IPS-20b (cell line): ENCODE measurements at regions not wholly inside any gene's neighbourhood (a gene's known extent, or its start where the extent isn't known, plus 50 kb on each side); places are given as distances from the start of the nearest gene placed in this dataset.

Source experiments
- H3K27ac ChIP-seq: one replicate; pipeline ENCODE4 v1.5.1; 2013; ENCODE audit warnings: low read length
- H3K27me3 ChIP-seq: 2 replicates; pipeline ENCODE4 v1.6.1; 2013; ENCODE audit warnings: mild to moderate bottlenecking, low read length, inconsistent platforms; ENCODE audit not compliant: insufficient read depth
- H3K36me3 ChIP-seq: 2 replicates; pipeline ENCODE4 v1.6.1; 2013; ENCODE audit warnings: low read depth, mild to moderate bottlenecking, inconsistent platforms, low read length, moderate library complexity; ENCODE audit not compliant: insufficient read depth
- H3K4me1 ChIP-seq: 2 replicates; pipeline ENCODE4 v1.6.1; 2013; ENCODE audit warnings: mild to moderate bottlenecking, control low read depth, inconsistent platforms, low read length, moderate library complexity; ENCODE audit not compliant: insufficient read depth
- H3K4me3 ChIP-seq: 2 replicates; pipeline ENCODE4 v1.5.1; 2013; ENCODE audit warnings: mild to moderate bottlenecking, low read length, inconsistent platforms
- H3K9ac ChIP-seq: 2 replicates; pipeline ENCODE4 v1.6.1; 2013; ENCODE audit warnings: low read depth, mild to moderate bottlenecking, inconsistent platforms, low read length, moderate library complexity
- H3K9me3 ChIP-seq: 2 replicates; pipeline ENCODE4 v1.6.1; 2013; ENCODE audit warnings: mild to moderate bottlenecking, low read depth, low read length, inconsistent platforms; ENCODE audit not compliant: insufficient read depth

GRCh38 chr4:133800966-133801365 is 400.6 kb downstream of the PABPC4L start:
- no peak overlapping the region for H3K27ac ChIP-seq
- H3K9ac ChIP-seq: no peak overlapping the region
- H3K9me3 ChIP-seq: no peaks in the 10 kb centered on the region
- H3K4me1 ChIP-seq: peaks cover 5% of the 10 kb centered on the region; the same call in 1 of the 2 replicates
- H3K27me3 ChIP-seq: no peaks in the 10 kb centered on the region
- H3K36me3 ChIP-seq: no peaks in the 10 kb centered on the region
- no peak overlapping the region for H3K4me3 ChIP-seq

GRCh38 chr4:133799717-133800315 is 401.8 kb downstream of the PABPC4L start:
- no peaks in the 10 kb centered on the region for H3K9me3 ChIP-seq
- H3K27ac ChIP-seq: no peak overlapping the region
- no peaks in the 10 kb centered on the region for H3K27me3 ChIP-seq
- H3K4me1 ChIP-seq: peaks cover 5% of the 10 kb centered on the region; the same call in 1 of the 2 replicates
- H3K9ac ChIP-seq: no peak overlapping the region
- H3K4me3 ChIP-seq: no peak overlapping the region
- H3K36me3 ChIP-seq: no peaks in the 10 kb centered on the region

GRCh38 chr4:133777661-133778060 is 423.9 kb downstream of the PABPC4L start:
- H3K27ac ChIP-seq: no peak overlapping the region
- H3K9me3 ChIP-seq: peaks cover 4% of the 10 kb centered on the region
- no peak overlapping the region for H3K4me3 ChIP-seq
- no peaks in the 10 kb centered on the region for H3K4me1 ChIP-seq
- no peaks in the 10 kb centered on the region for H3K36me3 ChIP-seq
- no peak overlapping the region for H3K9ac ChIP-seq
- H3K27me3 ChIP-seq: no peaks in the 10 kb centered on the region

GRCh38 chr4:133776961-133777360 is 424.6 kb downstream of the PABPC4L start:
- Histone ChIP-seq H3K4me3 (no peak overlapping the region), H3K9ac (no peak overlapping the region), H3K4me1 (no peaks in the 10 kb centered on the region), H3K36me3 (no peaks in the 10 kb centered on the region), H3K27ac (no peak overlapping the region), H3K27me3 (no peaks in the 10 kb centered on the region), H3K9me3 (peaks cover 11% of the 10 kb centered on the region)

- Histone ChIP-seq H3K36me3 (no peaks in the 10 kb centered on the region), H3K27me3 (no peaks in the 10 kb centered on the region), H3K9me3 (peaks cover 16% of the 10 kb centered on the region), H3K4me1 (no peaks in the 10 kb centered on the region), H3K27ac (no peak overlapping the region), H3K4me3 (no peak overlapping the region), H3K9ac (no peak overlapping the region)
These were observed 425.1 kb downstream of the PABPC4L start for GRCh38 chr4:133776503-133776902.

- Histone ChIP-seq H3K4me3 (no peak overlapping the region), H3K9ac (no peak overlapping the region), H3K9me3 (peaks cover 21% of the 10 kb centered on the region), H3K27ac (no peak overlapping the region), H3K36me3 (no peaks in the 10 kb centered on the region), H3K4me1 (no peaks in the 10 kb centered on the region), H3K27me3 (no peaks in the 10 kb centered on the region)
These were observed 425.7 kb downstream of the PABPC4L start for GRCh38 chr4:133775881-133776280.

GRCh38 chr4:133775469-133775868 is 426.1 kb downstream of the PABPC4L start:
- Histone ChIP-seq H3K9ac (no peak overlapping the region), H3K4me3 (no peak overlapping the region), H3K4me1 (no peaks in the 10 kb centered on the region), H3K27ac (no peak overlapping the region), H3K9me3 (peaks cover 24% of the 10 kb centered on the region), H3K27me3 (no peaks in the 10 kb centered on the region), H3K36me3 (no peaks in the 10 kb centered on the region)

GRCh38 chr4:133759428-133759827 is 442.2 kb downstream of the PABPC4L start:
- no peak overlapping the region for H3K4me3 ChIP-seq
- H3K4me1 ChIP-seq: no peaks in the 10 kb centered on the region
- no peak overlapping the region for H3K9ac ChIP-seq
- no peaks in the 10 kb centered on the region for H3K36me3 ChIP-seq
- H3K9me3 ChIP-seq: no peaks in the 10 kb centered on the region
- H3K27me3 ChIP-seq: no peaks in the 10 kb centered on the region
- no peak overlapping the region for H3K27ac ChIP-seq

- Histone ChIP-seq H3K9ac (no peak overlapping the region), H3K36me3 (no peaks in the 10 kb centered on the region), H3K4me3 (no peak overlapping the region), H3K4me1 (no peaks in the 10 kb centered on the region), H3K27me3 (no peaks in the 10 kb centered on the region), H3K9me3 (no peaks in the 10 kb centered on the region; the same call in none of the 2 replicates), H3K27ac (no peak overlapping the region)
These were observed 459.8 kb downstream of the PABPC4L start for GRCh38 chr4:133741766-133742165.

GRCh38 chr4:133720001-133720400 is 481.6 kb downstream of the PABPC4L start:
- Histone ChIP-seq H3K9me3 (no peaks in the 10 kb centered on the region), H3K27ac (no peak overlapping the region), H3K27me3 (no peaks in the 10 kb centered on the region), H3K4me1 (no peaks in the 10 kb centered on the region), H3K9ac (no peak overlapping the region), H3K36me3 (no peaks in the 10 kb centered on the region), H3K4me3 (no peak overlapping the region)

- H3K9ac ChIP-seq: no peak overlapping the region
- no peaks in the 10 kb centered on the region for H3K9me3 ChIP-seq
- no peaks in the 10 kb centered on the region for H3K27me3 ChIP-seq
- no peaks in the 10 kb centered on the region for H3K36me3 ChIP-seq
- no peak overlapping the region for H3K4me3 ChIP-seq
- H3K4me1 ChIP-seq: no peaks in the 10 kb centered on the region
- H3K27ac ChIP-seq: no peak overlapping the region
These were observed 482.5 kb downstream of the PABPC4L start for GRCh38 chr4:133719098-133719497.

GRCh38 chr4:133714211-133714610 is 487.4 kb downstream of the PABPC4L start:
- H3K9me3 ChIP-seq: no peaks in the 10 kb centered on the region
- no peak overlapping the region for H3K27ac ChIP-seq
- H3K36me3 ChIP-seq: no peaks in the 10 kb centered on the region
- no peak overlapping the region for H3K9ac ChIP-seq
- no peaks in the 10 kb centered on the region for H3K27me3 ChIP-seq
- H3K4me3 ChIP-seq: no peak overlapping the region
- H3K4me1 ChIP-seq: no peaks in the 10 kb centered on the region
